GM21528 (cell line): ENCODE measurements at regions not wholly inside any gene's neighbourhood (a gene's known extent, or its start where the extent isn't known, plus 50 kb on each side); places are given as distances from the start of the nearest gene placed in this dataset.
"Not testable (repeated sequence)": the region's sequence is repeated elsewhere in the genome, so short reads cannot be mapped to it uniquely, and the experiment has no call there.

Source experiments
- ATAC-seq: cut with Tn5 transposase; IDR thresholded peaks from one replicate; pipeline ENCODE4 v1.9.1; 2021; ENCODE audit warnings: mild to moderate bottlenecking, moderate library complexity; ENCODE audit not compliant: unreplicated experiment, low FRiP score

DNA sequence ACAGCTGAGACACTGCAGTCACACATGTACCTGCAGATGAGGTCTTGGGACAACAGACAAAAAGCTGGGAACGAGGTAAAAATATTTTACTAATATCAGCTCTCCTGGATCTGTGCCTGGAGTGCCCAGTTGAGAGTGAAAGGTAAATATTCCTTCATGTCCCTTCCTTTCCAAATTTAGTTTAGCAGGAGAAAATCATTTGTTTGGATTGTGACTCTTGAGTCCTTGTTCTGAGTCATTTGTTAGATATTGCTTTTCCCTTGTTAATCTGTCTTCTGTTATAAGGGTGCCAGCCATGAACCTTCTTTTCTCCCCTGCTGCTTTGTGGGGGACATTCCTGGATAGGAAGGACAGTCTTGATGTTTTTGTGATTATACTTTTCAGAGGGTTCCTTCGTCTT lies 329.2 kb downstream of the DSC3 start:
- no peak for ATAC-seq

DNA sequence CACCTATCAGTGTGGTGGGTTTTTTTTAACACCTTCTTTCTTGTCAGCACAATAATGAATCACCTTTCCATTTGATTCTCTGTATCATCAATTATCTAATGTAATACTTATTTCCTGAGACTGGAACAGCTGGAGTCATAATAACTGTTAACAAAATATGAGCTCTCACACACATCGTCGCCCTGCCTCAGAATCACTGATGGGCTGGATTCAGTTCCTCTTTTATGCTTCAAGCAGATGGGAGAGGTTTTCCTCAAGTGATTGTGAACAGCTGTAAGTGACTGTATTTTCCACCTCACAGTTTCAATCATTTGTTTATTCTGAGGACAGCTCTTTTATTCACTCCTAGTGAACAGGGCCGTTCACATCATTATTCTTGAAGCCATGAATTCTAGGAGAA lies 330.2 kb downstream of the DSC3 start:
- peak; percentile 63 for ATAC-seq

DNA sequence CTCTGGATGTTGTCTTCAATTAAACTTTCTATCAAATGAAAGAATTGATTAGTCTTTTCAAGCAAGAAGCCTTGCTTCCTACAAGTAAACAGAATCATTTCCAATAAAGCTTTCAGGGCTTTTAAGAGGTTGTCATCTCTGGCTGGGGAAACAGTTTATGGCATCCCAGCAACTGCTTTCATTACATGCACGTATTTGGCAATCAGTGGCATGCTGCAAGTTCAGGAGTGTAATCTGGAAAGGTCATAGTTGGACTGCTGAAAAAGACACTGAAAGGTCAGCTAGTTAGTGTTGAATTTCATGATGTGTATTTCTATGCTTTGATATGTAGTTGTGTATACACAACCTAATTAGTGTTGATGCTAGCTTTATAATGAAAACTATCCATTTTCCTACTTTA lies 332.9 kb downstream of the DSC3 start:
- ATAC-seq, result no peak

DNA sequence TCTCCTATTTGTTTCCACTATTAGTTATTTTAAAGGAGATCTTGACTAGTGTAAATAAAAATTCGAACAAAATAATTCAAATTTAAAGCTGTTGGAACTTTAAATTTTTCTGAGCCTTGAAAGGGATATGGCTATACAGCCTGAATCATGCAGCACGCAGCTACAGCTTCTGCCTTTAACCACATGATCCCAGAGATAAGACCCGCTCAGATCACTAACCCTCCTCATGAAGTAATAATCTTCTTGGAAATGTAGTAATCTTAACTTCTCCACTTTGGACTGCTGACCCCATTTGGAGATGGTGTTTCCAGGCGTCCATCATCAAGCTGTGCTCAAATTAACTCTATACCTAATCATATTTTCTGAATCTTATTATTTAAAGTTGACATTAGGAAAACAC lies 336.6 kb downstream of the DSC3 start:
- ATAC-seq, result no peak

DNA sequence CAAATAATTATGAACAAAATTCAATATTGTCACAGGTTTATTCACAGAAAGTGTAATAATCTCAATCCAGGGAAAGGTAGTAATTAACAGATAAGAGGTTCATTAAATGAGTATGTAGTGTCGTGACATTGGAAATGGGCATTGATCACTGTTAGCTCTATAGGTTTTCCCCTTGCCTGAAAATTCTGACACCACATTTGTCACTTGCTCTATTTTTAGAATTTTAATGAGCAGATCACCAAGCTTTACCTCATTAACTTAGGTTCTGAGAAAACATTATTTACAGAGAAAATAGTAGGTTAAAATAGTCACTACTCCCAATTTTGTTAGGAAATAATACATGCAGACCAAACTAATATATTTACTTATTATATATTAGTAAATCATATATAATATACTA lies 344.0 kb downstream of the DSC3 start:
- ATAC-seq, result no peak

DNA sequence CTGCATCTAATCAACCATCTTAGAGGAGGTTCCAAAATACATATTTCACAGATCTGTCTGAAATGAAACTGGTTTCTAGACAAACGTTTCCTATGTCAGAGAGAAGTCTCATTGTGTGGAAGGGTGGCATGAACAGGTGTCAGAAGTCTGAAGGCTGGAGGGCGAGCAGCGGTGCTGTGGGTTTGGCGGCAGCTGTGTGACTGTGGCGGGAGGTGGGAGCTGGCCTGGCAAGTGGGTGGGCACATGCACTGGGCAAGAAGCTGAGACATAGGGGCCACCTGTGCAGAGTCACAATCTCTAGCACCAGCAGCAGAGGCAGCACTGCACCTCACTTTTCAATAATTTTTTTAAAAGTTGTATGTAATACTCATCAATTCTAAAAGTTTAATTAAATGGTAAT lies 346.3 kb downstream of the DSC3 start:
- no peak for ATAC-seq

DNA sequence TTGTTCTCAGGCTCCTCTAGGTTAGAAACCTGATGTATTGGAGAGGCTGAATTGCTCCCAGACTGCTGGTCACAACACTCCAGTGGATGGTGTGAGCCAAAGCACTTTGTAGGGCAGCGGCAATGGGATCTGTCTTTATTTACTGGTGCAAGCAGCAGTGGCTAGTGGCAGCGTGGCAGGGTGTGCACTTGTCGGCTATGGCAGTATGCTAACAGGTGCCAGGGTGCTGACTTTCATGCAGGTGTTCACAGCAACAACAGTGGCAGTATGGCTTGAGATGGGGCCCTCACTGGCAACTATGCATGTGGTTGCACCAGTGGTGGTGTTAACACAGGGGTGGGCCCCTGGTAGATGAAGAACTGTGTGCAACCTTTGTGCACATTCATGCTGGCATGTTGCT lies 347.8 kb downstream of the DSC3 start:
- no peak for ATAC-seq

DNA sequence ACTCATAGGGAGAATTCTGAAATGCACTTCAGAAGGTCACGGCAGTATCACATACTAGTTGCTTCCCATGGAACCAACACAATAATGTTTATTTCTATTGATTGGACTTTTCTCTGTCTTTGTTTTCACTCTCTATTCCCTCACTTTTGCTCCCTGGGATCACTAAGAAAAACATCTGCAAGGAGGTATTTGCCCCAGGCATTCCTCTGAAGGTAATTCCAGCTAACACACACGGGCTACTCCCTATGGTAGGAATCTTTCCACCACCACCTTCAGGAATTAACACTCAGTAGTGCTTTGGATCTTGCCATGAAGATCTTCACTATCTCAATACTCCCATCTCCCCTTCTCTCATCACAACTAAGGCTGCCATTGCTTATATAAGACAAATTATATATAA lies 353.3 kb downstream of the DSC3 start:
- ATAC-seq, result no peak

DNA sequence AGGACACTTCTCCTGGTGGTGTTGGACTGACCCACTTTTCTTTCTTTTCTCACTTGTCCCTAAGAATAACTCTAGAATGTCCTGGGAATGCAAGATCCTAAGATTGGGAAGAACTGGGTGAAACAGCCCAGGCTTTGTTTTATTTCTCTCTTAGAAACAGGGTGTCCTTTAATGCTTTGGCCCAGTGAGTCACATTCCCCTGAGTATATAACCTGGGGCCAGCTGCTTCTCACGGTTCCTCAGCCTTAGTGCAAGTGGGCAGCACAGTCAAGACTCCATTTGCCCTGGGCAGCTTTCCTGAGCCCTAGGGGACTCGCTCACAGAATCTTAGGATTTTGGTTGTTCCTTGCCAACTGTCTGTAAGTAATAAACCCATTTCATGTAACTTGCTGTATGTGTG lies 355.0 kb downstream of the DSC3 start:
- no peak for ATAC-seq

DNA sequence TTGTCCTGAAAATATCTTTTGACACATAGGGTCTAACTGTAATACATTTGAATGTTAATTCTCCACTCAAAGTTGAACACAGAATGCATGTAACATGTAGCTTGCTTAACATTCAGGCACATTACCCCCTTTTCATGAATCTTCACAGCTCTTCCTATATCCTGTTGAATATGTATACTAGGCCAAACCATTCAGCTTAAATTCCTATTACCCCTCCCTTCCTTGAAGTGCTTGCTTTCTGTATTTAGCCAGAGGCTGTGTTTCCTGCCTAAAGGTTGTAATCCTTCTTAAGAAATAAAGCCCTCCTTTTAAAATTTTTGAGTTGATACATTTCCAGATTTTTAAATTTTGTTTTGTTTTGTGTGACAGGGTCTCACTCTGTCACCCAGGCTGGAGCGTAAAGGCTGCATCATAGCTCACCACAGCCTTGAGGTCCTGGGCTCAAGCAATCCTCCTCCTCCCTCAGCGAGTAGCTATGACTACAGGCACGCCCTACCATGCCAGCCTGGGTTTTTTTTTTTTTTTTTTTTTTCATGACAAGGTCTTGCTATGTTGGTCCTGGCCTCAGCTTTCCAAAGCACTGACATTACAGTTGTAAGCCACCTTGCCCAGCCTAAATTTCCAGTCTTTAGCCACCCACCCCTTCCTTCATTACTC lies 357.6 kb downstream of the DSC3 start:
- ATAC-seq, result no peak

DNA sequence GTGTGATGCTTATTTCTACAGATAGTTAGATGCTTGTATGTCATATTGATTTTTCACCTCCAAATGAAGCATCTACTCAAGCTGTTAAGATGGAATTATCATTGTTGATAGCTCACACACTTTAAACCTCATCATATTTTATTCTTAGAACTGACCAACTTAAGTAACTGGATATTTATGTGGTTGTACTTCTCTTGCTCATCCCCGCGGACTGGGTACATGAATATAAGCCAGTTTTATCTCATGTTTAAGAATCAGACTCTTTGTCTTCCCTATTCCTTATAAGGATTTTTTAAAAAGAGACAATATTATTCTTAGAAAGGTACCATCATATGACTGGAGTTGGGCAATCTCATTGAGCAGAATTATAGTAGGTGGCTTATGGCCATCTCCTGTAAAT lies 358.7 kb downstream of the DSC3 start:
- no peak for ATAC-seq

DNA sequence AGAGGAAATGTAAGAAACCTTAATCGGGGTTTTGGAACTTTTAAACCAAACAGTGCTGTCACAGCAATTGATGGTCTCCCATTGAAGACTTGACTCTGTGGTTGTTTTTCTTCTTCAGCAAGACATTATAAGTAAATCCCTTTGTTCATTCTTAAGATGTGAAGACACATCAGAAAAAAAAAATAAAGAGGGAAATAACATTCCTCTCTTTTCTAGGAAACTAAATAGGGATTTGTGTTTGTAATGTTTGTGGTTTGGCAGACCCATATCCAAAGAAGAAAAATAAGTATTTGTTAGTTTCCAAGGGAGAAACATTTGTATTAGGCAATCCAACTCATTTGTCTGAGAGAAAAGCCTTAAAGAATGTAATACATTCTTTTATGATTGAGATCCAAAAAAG lies 359.9 kb downstream of the DSC3 start:
- no peak for ATAC-seq

DNA sequence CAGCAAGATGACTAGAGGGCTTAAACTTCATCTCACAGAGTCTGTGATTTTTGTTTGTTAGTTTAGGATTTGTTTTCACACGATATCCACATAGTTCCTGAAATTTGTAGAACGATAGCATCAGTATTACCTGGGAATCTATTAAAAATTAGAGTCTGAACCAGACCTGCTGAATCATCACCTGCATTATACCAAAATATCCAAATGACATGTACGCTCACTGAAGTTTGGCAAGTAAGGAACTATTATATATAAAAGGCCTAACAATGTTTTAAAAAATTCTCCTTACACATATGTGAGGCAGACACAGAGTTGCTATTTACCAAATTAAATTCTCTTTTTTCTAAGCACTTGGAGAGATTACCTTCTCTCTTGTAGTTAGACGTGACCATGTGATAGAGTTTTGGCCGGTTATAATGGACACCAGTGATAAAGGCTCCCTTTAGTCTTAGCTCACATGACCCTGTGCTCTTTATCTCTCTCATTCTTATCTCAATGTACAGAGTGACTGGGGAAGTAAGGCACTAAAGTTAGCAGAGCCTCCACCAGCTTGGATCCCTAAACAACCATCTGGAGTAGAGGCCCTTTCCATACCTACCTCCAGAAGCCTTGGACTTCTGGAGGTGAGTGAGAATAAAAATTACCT lies 363.1 kb downstream of the DSC3 start:
- ATAC-seq, result no peak

DNA sequence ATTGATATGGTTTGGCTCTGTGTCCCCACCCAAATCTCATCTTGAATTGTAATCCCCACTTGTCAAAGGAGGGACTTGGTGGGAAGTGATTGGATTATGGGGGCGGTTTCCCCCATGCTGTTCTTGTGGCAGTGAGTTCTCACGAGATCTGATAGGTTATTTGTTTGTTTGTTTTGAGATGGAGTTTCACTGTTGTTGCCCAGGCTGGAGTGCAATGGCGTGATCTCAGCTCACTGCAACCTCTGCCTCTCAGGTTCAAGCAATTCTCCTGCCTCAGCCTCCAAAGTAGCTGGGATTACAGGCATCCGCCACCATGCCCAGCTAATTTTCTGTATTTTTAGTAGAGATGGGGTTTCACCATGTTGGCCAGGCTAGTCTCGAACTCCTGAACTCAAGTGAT lies 364.7 kb downstream of the DSC3 start:
- not testable (repeated sequence) for ATAC-seq

DNA sequence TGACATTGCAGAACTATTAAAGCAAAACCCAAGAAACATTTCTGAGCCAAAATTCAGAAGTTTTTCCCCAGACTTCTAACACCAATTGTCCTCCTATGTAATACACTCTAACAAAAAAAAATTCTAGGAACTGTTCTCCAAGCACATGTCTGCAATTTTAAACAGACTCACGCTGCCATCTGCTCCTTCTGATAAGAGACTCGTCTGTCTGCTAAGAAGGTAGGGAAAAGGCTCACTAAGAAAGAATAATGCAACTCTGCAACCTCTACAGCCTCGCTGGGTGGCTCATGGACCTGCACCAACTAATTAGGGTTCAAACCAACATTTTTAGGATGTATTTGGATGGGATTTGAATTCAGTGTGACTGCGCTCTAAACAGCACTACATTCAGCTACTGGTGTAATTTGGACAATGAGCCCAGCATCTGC lies 366.5 kb downstream of the DSC3 start:
- ATAC-seq, result no peak

DNA sequence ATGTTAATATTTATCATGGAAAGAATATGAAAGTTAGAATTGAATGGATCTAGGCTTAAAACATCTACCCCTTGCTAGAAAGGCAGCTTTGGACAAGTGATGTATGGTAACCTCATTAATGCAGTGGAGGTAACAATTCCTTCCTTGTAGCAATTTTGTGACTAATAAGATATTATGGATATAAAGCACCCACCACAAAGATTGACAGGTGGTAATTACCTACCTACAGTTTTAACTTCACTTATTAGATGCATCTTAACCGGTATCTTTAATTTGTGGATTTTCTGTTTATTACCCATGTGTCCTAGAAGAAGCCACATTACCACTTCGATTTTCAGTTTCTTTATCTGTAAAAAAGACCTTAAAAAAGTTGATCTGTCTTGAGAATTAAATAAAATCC lies 367.0 kb downstream of the DSC3 start:
- ATAC-seq, result no peak

DNA sequence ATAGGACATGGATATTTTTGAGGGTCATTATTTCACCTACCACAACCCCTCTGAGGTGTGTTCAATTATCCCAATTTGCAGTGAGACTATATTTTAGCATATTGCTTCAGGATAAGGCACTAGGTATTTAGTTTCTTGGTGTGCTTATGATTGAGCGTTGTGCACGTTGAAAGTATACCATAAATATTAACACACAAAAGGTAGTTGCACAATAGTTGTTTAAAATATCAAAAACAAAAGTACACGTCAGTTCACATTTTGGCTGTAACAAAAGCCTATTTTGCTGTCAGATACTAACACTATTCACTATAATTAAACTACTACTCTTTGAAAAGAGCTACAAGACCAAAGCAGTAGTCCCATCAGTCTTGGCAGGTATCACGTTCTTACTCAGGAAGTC lies 367.5 kb downstream of the DSC3 start:
- no peak for ATAC-seq

DNA sequence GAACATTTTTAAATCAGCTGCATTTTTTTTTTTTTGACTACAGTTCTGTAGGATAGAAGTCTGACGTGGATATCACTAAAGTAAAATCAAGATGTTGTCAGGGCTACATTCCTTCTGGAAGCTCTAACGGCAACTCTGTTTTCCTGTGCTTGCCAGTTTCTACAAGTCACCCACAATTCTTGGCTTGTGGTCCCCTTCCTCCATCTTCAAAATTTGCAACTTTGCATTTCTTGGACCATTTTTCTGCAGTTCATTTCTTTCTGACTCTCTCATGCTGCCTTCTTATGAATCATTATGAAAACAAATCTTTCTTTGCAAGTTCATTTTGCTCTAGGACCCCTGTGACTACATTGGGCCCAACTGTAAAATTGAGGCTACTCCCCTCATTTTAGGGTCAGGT lies 367.9 kb downstream of the DSC3 start:
- ATAC-seq, result no peak

DNA sequence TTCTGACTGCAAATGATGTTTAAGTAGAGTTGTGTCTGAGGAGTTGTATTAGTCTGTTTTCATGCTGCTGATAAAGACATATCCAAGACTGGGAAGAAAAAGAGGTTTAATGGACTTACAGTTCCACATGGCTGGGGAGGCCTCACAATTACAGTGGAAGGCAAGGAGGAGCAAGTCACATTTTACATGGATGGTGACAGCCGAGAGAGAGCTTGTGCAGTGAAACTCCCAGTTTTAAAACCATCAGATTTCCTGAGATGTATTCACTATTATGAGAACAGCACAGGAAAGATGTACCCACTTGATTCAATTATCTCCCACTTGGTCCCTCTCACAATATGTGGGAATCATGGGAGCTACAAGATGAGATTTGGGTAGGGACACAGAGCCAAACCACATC lies 370.1 kb downstream of the DSC3 start:
- not testable (repeated sequence) for ATAC-seq

DNA sequence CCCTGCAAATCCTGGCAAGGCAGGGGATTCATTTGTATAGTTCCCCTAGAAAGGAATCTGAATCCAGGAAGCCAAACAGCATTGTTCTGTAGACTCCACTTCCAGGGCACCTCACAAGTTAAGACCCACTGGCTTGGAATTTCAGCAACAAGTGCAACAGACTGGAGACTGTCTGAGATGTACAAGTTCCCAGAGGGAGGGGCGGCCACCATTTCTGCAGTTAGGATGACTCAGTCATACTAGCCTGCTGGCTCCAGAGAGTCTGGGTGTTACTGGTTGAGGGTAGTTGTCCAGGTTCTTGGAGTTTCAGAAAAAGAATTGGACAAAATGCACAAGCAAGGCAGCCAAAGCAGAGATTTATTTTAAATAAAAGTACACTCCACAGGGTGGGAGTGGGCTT lies 384.2 kb downstream of the DSC3 start:
- ATAC-seq, result no peak

DNA sequence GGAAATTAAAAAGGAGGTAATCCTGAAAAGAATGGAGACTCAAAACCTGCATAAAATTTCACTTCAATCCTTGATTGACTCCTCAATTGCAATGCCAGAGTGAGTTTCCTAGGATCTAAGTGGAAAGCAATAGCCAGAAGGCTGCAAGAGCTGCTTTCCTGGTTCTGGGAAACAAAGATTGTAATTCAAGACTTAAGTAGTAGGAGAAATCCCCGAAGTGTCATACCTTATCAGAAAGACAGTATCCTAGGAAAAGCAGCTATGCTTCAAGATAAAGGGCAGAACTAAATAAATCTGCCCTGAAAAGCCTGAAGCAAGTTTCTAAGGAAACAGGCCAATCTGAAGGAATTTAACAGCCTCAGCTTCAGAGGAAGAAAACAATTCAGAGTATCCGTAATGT lies 390.2 kb downstream of the DSC3 start:
- no peak for ATAC-seq

DNA sequence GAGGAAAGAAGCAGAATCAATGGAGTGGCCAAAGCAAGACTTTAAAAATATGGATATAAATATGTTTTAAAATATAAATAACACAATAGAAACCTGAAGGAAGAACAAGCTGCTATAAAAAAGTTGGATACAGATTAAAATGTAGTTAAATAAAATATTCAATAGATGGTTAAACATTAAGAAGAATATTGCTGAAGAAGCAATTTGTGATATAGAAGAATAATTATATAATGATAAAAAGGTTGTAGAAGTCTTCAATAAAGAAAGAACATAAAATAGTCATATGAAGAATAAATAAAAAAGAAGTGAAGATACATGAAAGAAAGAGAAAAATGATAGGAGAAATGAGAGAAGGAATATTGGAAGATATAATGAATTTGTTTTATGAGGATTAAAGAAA lies 392.0 kb downstream of the DSC3 start:
- ATAC-seq, result no peak

DNA sequence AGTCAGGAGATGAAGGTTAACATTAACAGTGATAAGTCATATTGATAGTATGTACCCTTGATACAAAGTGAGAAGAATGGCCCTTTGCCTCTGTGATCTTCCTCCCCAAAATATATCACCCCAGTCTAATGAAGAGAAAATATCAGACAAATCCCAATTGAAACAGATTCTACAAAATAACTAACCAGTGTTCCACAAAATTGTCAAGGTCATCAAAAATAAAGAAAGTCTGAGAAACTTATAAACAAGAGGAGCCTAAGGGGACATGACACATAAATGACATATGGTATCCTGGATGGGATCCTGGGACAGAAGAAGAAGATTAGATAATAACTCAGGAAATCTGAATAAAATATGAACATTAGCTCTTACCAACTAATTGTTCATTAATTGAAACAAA lies 398.4 kb downstream of the DSC3 start:
- no peak for ATAC-seq
